SH-SY5Y (cell line): ENCODE measurements at regions not wholly inside any gene's neighbourhood (a gene's known extent, or its start where the extent isn't known, plus 50 kb on each side); places are given as distances from the start of the nearest gene placed in this dataset.

Experiments used
- GATA2 ChIP-seq: IDR thresholded peaks from 2 replicates; pipeline ENCODE4 v1.6.1; 2011; ENCODE audit warnings: mild to moderate bottlenecking, low read depth, low read length
- GATA3 ChIP-seq: IDR thresholded peaks from 2 replicates; pipeline ENCODE4 v1.6.1; 2011; ENCODE audit warnings: low read depth, mild to moderate bottlenecking, low read length, moderate library complexity

GRCh38 chr11:38009932-38010331 lies 1411.9 kb upstream of the RAG2 start:
- TF ChIP-seq GATA2 (no peak), GATA3 (no peak)
